Tibial nerve (tissue), 3 donors: ENCODE measurements at regions not wholly inside any gene's neighbourhood (a gene's known extent, or its start where the extent isn't known, plus 50 kb on each side); places are given as distances from the start of the nearest gene placed in this dataset.

Source experiments
- POLR2A ChIP-seq, 2 donors: fragments of 450-650 bp; IDR thresholded peaks; one replicate each; pipeline ENCODE4 v1.6.1; 2017; ENCODE audit warnings: antibody characterized with exemption in 2 of 2, mild to moderate bottlenecking in 2 of 2, moderate library complexity in 2 of 2
- TF ChIP-seq, protein P1 (sequence below), 5 experiments: fragments of 200-600 bp in 3 of 5; fragments of 450-650 bp in 2 of 5; sonication (generic) in 3 of 5; IDR thresholded peaks; one replicate each; pipeline ENCODE4 v1.5.1; 2016 to 2019; ENCODE audit warnings: antibody characterized with exemption in 5 of 5, mild to moderate bottlenecking in 3 of 5, moderate library complexity in 2 of 5

DNA sequence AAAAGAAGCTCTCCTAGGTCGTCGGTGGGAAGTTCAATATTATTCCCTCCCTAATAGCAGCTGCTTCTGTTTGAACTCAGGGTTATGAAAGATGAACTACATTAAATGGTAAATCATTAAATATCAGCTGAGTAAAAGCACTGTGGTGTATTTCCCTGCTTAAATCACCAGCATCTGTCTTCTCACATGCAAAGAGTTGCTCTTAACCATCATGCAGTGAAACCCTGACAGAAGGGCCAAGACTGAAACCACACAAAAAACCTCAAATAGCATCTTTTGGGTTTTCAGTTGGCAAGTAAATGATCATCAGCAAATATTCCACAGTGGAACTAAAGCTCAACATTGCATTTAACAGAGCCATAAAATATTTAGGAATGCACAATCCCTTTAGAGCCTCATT, 380.0 kb upstream of the ADGRL2 start:
- TF ChIP-seq, protein P1, sequence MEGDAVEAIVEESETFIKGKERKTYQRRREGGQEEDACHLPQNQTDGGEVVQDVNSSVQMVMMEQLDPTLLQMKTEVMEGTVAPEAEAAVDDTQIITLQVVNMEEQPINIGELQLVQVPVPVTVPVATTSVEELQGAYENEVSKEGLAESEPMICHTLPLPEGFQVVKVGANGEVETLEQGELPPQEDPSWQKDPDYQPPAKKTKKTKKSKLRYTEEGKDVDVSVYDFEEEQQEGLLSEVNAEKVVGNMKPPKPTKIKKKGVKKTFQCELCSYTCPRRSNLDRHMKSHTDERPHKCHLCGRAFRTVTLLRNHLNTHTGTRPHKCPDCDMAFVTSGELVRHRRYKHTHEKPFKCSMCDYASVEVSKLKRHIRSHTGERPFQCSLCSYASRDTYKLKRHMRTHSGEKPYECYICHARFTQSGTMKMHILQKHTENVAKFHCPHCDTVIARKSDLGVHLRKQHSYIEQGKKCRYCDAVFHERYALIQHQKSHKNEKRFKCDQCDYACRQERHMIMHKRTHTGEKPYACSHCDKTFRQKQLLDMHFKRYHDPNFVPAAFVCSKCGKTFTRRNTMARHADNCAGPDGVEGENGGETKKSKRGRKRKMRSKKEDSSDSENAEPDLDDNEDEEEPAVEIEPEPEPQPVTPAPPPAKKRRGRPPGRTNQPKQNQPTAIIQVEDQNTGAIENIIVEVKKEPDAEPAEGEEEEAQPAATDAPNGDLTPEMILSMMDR (IDR thresholded peaks at IDR 0.05), result no peak
- no peak for TF ChIP-seq POLR2A (IDR thresholded peaks at IDR 0.05)
